ENCODE measurements at regions not wholly inside any gene's neighbourhood (a gene's known extent, or its start where the extent isn't known, plus 50 kb on each side); places are given as distances from the start of the nearest gene placed in this dataset.

GRCh38 chr1:21355956-21356355 lies 65.7 kb upstream of the ECE1 start:
- no peak for FAIRE-seq
- Histone ChIP-seq H2AFZ (ENCODE audit: low read depth, low read length) (no peak overlapping the region), H3K9me1 (ENCODE audit: control insufficient read depth, insufficient read depth, low read length) (no peaks in the 10 kb centered on the region), H3K9ac (ENCODE audit: insufficient read depth in 1 of 2, low read depth in 2 of 2, low read length in 2 of 2) (peak overlapping the region in 1 of 2 experiments; percentile 50; a peak in 1 of 4 replicates), H3K4me2 (ENCODE audit: insufficient read depth, low read length) (no peak overlapping the region), H3K9me3 (replicated peaks; ENCODE audit: control insufficient read depth, insufficient read depth, low read depth, low read length) (no peaks in the 10 kb centered on the region), H4K20me1 (replicated peaks; ENCODE audit: control insufficient read depth, insufficient read depth, low read length) (no peaks in the 10 kb centered on the region), H3K4me3 (no peak overlapping the region), H3K4me1 (replicated peaks in 1 of 2; ENCODE audit: control insufficient read depth in 2 of 2, insufficient read depth in 2 of 2, low read length in 2 of 2) (peaks cover 13 to 14% of the 10 kb centered on the region in 2 experiments; a peak in 4 of 5 replicates), H3K27ac (ENCODE audit: extremely low read depth, low read depth, low read length) (no peak overlapping the region), H3K36me3 (ENCODE audit: control insufficient read depth, insufficient read depth, low read length) (no peaks in the 10 kb centered on the region), H3K27me3 (ENCODE audit: control insufficient read depth in 2 of 2, insufficient read depth in 2 of 2, low read length in 2 of 2) (peaks cover 3 to 8% of the 10 kb centered on the region in 2 experiments; a peak in 3 of 5 replicates), H3K79me2 (ENCODE audit: control insufficient read depth, insufficient read depth, low read length) (no peaks in the 10 kb centered on the region)
- DNase-seq (ENCODE audit: extremely low read depth in 1 of 4, low spot score in 3 of 4), result no peak
- POLR2A ChIA-PET, result no interaction called here
- intact Hi-C loops (cut with micrococcal nuclease) (no loop called here), in situ Hi-C loops (cut with MboI) (no loop called here)
- ATAC-seq, result no peak; the same call in 2 of the 3 replicates
- BruUV-seq (replicated peaks), result no TSS peak
- peak; percentile 36; the same call in 1 of the 2 replicates for TF ChIP-seq BHLHE40 (IDR thresholded peaks at IDR 0.05; ENCODE audit: low read length)
- TF ChIP-seq ZNF274 (IDR thresholded peaks at IDR 0.05; ENCODE audit: borderline replicate concordance, low read depth, low read length), result no peak
- no peak for TF ChIP-seq DIDO1 (tag; IDR thresholded peaks at IDR 0.05; ENCODE audit: low read depth)
- TF ChIP-seq, protein P1, sequence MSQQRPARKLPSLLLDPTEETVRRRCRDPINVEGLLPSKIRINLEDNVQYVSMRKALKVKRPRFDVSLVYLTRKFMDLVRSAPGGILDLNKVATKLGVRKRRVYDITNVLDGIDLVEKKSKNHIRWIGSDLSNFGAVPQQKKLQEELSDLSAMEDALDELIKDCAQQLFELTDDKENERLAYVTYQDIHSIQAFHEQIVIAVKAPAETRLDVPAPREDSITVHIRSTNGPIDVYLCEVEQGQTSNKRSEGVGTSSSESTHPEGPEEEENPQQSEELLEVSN (IDR thresholded peaks at IDR 0.05; ENCODE audit: borderline replicate concordance in 1 of 2, extremely low read depth in 1 of 2, insufficient read depth in 1 of 2, insufficient read length in 1 of 2, low read depth in 1 of 2, low read length in 1 of 2, poor library complexity in 1 of 2, severe bottlenecking in 1 of 2), result peak in 1 of 2 experiments; percentile 58
- TF ChIP-seq SIN3A (IDR thresholded peaks at IDR 0.05; ENCODE audit: borderline replicate concordance in 2 of 2, control insufficient read depth in 1 of 2, low read depth in 2 of 2, low read length in 2 of 2), result no peak
- TF ChIP-seq, protein P2, sequence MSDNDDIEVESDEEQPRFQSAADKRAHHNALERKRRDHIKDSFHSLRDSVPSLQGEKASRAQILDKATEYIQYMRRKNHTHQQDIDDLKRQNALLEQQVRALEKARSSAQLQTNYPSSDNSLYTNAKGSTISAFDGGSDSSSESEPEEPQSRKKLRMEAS (CRISPR knock-in tag; IDR thresholded peaks at IDR 0.05), result peak; percentile 75
- no peak for TF ChIP-seq RNF219 (CRISPR knock-in tag; IDR thresholded peaks at IDR 0.05)
- TF ChIP-seq MEF2A (IDR thresholded peaks at IDR 0.05; ENCODE audit: control insufficient read depth, low read depth, low read length), result no peak
- no peak for TF ChIP-seq ZNF3 (CRISPR knock-in tag; IDR thresholded peaks at IDR 0.05)
- TF ChIP-seq ZKSCAN3 (CRISPR knock-in tag; IDR thresholded peaks at IDR 0.05), result no peak
- no peak for TF ChIP-seq SRF (CRISPR knock-in tag; IDR thresholded peaks at IDR 0.05)
- TF ChIP-seq HDAC8 (tag; IDR thresholded peaks at IDR 0.05), result no peak
- TF ChIP-seq ZNF76 (CRISPR knock-in tag; IDR thresholded peaks at IDR 0.05; ENCODE audit: borderline replicate concordance), result no peak
- TF ChIP-seq TCFL5 (CRISPR knock-in tag; conservative IDR thresholded peaks at IDR 0.05), result no peak
- TF ChIP-seq ILF3 (IDR thresholded peaks at IDR 0.05; ENCODE audit: borderline replicate concordance), result no peak
- no peak for TF ChIP-seq HOXB6 (CRISPR knock-in tag; IDR thresholded peaks at IDR 0.05; ENCODE audit: borderline replicate concordance)
- TF ChIP-seq TCF7 (IDR thresholded peaks at IDR 0.05; ENCODE audit: borderline replicate concordance), result no peak
- CTCF ChIA-PET (ENCODE audit: low intra/inter-chr PET ratio), result no interaction called here
- WGBS (ENCODE audit: insufficient coverage, low coverage, missing lambda C conversion rate), result 41% methylated on average over 6 of the region's 6 CpGs

Data from K562 (cell line).